ENCODE measurements at regions not wholly inside any gene's neighbourhood (a gene's known extent, or its start where the extent isn't known, plus 50 kb on each side); places are given as distances from the start of the nearest gene placed in this dataset.

DNA sequence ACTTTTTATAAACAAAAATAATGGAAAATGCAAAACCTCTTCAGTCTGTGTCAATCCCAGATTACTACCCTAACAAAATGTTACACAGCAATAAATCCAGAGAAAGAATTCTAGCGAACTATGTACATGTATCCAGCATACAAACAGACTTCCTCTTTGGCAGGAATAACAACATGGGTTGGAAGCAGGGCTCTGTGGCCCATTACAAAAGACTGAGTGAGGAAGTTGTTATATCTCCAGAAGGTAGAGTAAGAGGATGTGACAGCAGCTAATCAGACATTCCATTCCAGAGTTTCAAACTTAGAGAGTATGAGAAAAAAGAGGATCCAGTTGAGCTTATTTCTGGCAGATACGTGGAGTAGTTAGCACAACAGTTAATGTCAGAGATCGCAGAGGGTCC lies 294.0 kb upstream of the PLSCR5 start (continued):
- TF ChIP-seq ZNF462 (CRISPR knock-in tag; IDR thresholded peaks at IDR 0.05) (no peak), STAT1 (IDR thresholded peaks at IDR 0.05; ENCODE audit: unreplicated experiment) (no peak), EZH2phosphoT487 (IDR thresholded peaks at IDR 0.05; ENCODE audit: unreplicated experiment) (no peak), CREB1 (CRISPR knock-in tag; IDR thresholded peaks at IDR 0.05; ENCODE audit: low read depth) (no peak), POLR2AphosphoS5 (IDR thresholded peaks at IDR 0.05; ENCODE audit: low read depth) (no peak), NANOG (IDR thresholded peaks at IDR 0.05; ENCODE audit: borderline replicate concordance) (no peak)

DNA sequence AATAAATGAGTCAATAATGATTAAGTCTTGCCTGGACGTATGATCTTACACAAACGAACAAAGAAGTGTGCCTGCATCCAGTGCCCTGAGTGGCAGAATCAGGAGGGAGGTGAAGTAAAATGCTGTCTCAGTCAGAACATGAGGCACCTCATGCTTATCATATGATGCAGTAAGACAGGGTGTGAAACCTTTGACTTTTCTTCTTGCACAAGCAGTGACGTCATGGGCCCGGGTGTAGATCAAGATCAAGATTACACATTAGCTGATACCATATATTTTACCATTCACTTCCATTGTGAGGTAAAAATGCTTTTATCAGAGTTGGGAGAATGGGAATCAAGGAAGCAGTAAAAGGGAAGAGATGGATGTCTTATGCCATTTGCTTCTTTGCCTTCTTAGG lies 291.6 kb upstream of the PLSCR5 start:
- Mint-ChIP-seq H3K27me3 (ENCODE audit: insufficient read depth, low read depth, poor library complexity) (peaks cover 2% of the 10 kb centered on the region), H3K9me3 (no peaks in the 10 kb centered on the region), H3K4me1 (peaks cover 8% of the 10 kb centered on the region; the same call in 2 of the 3 replicates), H3K27ac (no peak overlapping the region), H3K36me3 (ENCODE audit: low read depth) (no peaks in the 10 kb centered on the region), H3K4me3 (no peak overlapping the region)
- ATAC-seq (no peak), DNase-seq (ENCODE audit: low spot score) (no peak)
- no peaks in the 10 kb centered on the region for H3K79me2 ChIP-seq (replicated peaks; ENCODE audit: insufficient read depth)
- no peak overlapping the region for H3K27ac ChIP-seq (ENCODE audit: low read depth)
- H3K36me3 ChIP-seq (ENCODE audit: insufficient read depth) = no peaks in the 10 kb centered on the region
- H3F3A ChIP-seq (replicated peaks; ENCODE audit: low read depth) = no peaks in the 10 kb centered on the region
- H3K4me3 ChIP-seq = no peak overlapping the region
- no peaks in the 10 kb centered on the region for H4K20me1 ChIP-seq (replicated peaks; ENCODE audit: insufficient read depth)
- H2AFZ ChIP-seq = no peak overlapping the region
- H3K27me3 ChIP-seq (ENCODE audit: insufficient read depth) = no peaks in the 10 kb centered on the region
- no peak overlapping the region for H3K4me2 ChIP-seq
- 0 out of 2 replicates have a peak, but pooled peaks cover 4% of the 10 kb centered on the region for H3K4me1 ChIP-seq (ENCODE audit: insufficient read depth)
- no peaks in the 10 kb centered on the region for H3K9me2 ChIP-seq (ENCODE audit: insufficient read depth)
- TF ChIP-seq NANOG (IDR thresholded peaks at IDR 0.05; ENCODE audit: borderline replicate concordance) (no peak), ZNF114 (CRISPR knock-in tag; IDR thresholded peaks at IDR 0.05) (no peak), CTCF (conservative IDR thresholded peaks at IDR 0.05; ENCODE audit: low read depth in 2 of 2) (no peak), STAT1 (IDR thresholded peaks at IDR 0.05; ENCODE audit: unreplicated experiment) (no peak), EZH2phosphoT487 (IDR thresholded peaks at IDR 0.05; ENCODE audit: unreplicated experiment) (no peak), JUNB (IDR thresholded peaks at IDR 0.05; ENCODE audit: unreplicated experiment) (no peak)
